RWPE2 (cell line): ENCODE measurements at regions not wholly inside any gene's neighbourhood (a gene's known extent, or its start where the extent isn't known, plus 50 kb on each side); places are given as distances from the start of the nearest gene placed in this dataset.
A peak's percentile ranks its signal among the peaks of the same experiment; 100 is the strongest.

Source experiments
- ATAC-seq: fragments of 200-7000 bp; cut with Tn5 transposase; 3 replicates; pipeline ENCODE4 v1.9.1; 2021; ENCODE audit warnings: low read depth
- DNase-seq: peaks from one replicate; pipeline ENCODE4 v3.0.0-alpha.2; 2020; ENCODE audit warnings: low spot score
- H3K27ac ChIP-seq: fragments of 450-650 bp; 2 replicates; pipeline ENCODE4 v1.5.1; 2017; ENCODE audit warnings: mild to moderate bottlenecking; ENCODE audit not compliant: poor library complexity, severe bottlenecking
- H3K27me3 ChIP-seq: fragments of 250-450 bp; sonication (Bioruptor Pico); 2 replicates; pipeline ENCODE4 v1.5.1; 2021; ENCODE audit warnings: mild to moderate bottlenecking, moderate library complexity; ENCODE audit not compliant: insufficient read depth, poor library complexity, severe bottlenecking
- H3K36me3 ChIP-seq: fragments of 250-450 bp; sonication (Bioruptor Pico); 2 replicates; pipeline ENCODE4 v1.5.1; 2020; ENCODE audit warnings: low read depth, mild to moderate bottlenecking, moderate library complexity
- H3K4me1 ChIP-seq: fragments of 250-450 bp; sonication (Bioruptor Pico); 2 replicates; pipeline ENCODE4 v1.5.1; 2021; ENCODE audit warnings: mild to moderate bottlenecking, moderate library complexity; ENCODE audit not compliant: insufficient read depth, poor library complexity, severe bottlenecking
- H3K4me3 ChIP-seq: fragments of 250-450 bp; sonication (Bioruptor Pico); 2 replicates; pipeline ENCODE4 v1.5.1; 2021; ENCODE audit warnings: mild to moderate bottlenecking, moderate library complexity; ENCODE audit not compliant: severe bottlenecking
- H3K9me3 ChIP-seq: fragments of 250-450 bp; sonication (Bioruptor Pico); 2 replicates; pipeline ENCODE4 v1.5.1; 2021; ENCODE audit warnings: mild to moderate bottlenecking, moderate library complexity; ENCODE audit not compliant: severe bottlenecking
- TF ChIP-seq, protein P1 (sequence below): fragments of 450-650 bp; IDR thresholded peaks from one replicate; pipeline ENCODE4 v1.5.1; 2017; ENCODE audit warnings: mild to moderate bottlenecking, moderate library complexity; ENCODE audit not compliant: poor library complexity, severe bottlenecking

DNA sequence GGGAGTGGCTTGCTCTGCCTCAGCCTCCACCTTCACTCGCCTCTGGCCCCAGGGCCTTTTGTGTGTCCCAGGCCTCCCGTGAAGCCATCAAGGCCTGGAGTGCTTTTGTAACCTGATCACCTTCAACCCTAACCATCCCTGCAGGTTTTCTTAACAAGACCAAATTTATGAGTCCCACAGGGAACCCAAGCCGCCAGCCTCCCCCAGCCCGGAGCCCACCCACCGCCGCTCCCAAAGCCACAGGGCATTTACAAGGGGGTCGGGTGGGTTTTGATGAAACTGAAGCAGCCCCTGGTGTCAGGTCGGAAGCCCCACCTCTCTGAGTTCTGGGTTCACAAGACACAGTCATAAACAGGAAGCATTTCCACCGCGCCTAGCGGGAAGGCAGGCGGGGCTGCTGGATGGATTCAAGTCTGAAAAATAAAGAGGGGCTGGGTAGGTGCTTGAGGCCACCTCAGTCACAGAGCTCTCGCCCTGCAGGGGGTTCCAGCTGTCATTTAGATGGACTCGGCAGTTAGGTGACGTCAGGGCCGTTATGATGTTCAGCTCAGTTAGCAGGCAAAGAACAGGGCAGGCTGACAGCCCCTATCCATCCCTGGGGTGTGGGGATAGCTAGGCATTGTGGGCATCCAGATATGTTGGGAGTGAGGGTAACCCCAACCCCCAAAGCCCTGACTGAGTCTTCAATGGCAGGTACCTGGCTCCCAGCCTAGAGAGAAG lies 128.5 kb downstream of the BCOR start:
- DNase-seq = no peak
- TF ChIP-seq, protein P1, sequence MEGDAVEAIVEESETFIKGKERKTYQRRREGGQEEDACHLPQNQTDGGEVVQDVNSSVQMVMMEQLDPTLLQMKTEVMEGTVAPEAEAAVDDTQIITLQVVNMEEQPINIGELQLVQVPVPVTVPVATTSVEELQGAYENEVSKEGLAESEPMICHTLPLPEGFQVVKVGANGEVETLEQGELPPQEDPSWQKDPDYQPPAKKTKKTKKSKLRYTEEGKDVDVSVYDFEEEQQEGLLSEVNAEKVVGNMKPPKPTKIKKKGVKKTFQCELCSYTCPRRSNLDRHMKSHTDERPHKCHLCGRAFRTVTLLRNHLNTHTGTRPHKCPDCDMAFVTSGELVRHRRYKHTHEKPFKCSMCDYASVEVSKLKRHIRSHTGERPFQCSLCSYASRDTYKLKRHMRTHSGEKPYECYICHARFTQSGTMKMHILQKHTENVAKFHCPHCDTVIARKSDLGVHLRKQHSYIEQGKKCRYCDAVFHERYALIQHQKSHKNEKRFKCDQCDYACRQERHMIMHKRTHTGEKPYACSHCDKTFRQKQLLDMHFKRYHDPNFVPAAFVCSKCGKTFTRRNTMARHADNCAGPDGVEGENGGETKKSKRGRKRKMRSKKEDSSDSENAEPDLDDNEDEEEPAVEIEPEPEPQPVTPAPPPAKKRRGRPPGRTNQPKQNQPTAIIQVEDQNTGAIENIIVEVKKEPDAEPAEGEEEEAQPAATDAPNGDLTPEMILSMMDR = no peak

DNA sequence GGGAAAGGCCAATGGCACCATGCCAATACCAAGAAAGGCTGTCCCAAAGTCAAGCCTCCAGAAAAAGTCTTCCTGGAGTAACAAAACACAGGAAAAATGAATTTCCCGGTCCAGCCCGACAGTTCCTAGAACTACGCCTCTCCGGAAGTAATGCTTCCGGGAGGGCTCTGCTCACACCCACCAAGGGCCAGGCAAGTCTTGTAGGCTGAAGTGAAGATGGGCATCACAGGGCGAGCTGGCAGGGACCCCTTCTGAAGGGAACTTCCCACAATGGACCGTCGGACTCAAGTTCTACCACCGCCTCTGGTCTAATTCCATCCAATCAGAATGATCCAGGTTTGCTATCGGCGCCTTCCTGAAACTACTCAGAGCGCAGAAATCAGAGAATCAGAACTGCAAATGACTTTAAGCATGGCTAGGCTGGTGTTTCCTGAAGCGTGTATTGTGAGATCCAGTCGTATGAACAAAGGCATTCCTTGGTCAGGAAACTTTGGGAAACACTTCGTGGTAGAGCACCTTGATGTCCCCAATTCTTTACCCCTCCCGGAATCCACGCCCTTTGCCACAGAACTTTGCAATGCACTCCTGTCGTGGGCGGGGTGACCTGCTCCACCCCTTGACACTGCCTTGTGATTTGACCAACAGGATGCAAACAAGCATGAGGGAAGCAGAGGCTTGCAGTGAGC lies 127.8 kb downstream of the BCOR start:
- Histone ChIP-seq H3K27ac (no peak overlapping the region), H3K4me1 (peaks cover 2% of the 10 kb centered on the region), H3K4me3 (no peak overlapping the region), H3K36me3 (no peaks in the 10 kb centered on the region), H3K27me3 (no peaks in the 10 kb centered on the region), H3K9me3 (no peaks in the 10 kb centered on the region)
- ATAC-seq (no peak), DNase-seq (no peak)
- TF ChIP-seq, protein P1 = no peak

More for the DNA sequence above, 128.5 kb downstream of the BCOR start:
- H3K27ac ChIP-seq = no peak overlapping the region
- ATAC-seq = no peak
- H3K27me3 ChIP-seq = no peaks in the 10 kb centered on the region
- no peaks in the 10 kb centered on the region for H3K9me3 ChIP-seq
- H3K4me3 ChIP-seq = no peak overlapping the region
- H3K36me3 ChIP-seq = no peaks in the 10 kb centered on the region
- no peaks in the 10 kb centered on the region for H3K4me1 ChIP-seq

DNA sequence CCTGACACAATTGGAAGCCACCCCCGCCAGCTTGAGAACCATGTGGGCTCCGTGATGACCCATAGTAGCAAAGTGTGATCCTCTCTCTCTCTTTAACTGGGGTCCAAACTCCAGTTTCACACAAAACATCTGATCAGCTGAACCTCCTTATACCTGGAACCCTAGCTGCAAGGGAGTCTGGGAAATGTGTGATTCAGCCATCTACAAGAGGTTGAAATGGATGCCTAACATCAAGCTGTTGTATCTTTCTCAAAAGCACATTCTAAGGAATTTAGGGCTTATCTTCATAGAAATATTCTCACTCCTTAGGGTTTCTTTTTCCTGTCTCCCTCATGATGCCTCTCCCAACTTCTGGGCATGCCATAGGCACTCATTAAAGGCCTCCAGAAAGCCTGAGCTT lies 126.0 kb downstream of the BCOR start:
- ATAC-seq (no peak), DNase-seq (no peak)
- no peak overlapping the region for H3K4me3 ChIP-seq
- H3K27me3 ChIP-seq = no peaks in the 10 kb centered on the region
- peak overlapping the region; percentile 23 for H3K27ac ChIP-seq
- H3K4me1 ChIP-seq = peaks cover 13% of the 10 kb centered on the region
- TF ChIP-seq, protein P1 = no peak
- no peaks in the 10 kb centered on the region for H3K36me3 ChIP-seq
- no peaks in the 10 kb centered on the region for H3K9me3 ChIP-seq

DNA sequence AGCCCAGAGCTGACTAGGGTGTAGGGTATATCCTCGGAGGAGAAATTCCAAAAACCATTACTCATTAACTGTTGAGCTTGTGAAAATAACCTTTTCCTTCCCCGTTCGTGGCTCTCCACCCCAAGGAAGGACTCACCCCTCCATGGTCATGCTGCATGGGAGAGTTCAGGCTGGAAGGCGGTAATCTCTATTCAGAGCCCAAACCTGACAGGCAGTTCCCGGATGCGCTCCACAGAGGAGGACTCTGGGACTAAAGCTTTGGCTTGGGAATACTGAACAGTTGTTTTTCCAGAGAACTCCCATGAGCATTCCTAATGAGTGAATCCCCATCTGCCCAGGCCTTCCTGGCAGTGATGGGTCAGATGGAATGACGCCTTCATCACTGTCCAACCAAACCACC lies 125.4 kb downstream of the BCOR start:
- no peaks in the 10 kb centered on the region for H3K27me3 ChIP-seq
- no peak overlapping the region for H3K4me3 ChIP-seq
- peak overlapping the region; percentile 23 for H3K27ac ChIP-seq
- no peaks in the 10 kb centered on the region for H3K36me3 ChIP-seq
- ATAC-seq = peak; percentile 65
- TF ChIP-seq, protein P1 = no peak
- DNase-seq = no peak
- H3K4me1 ChIP-seq = peaks cover 13% of the 10 kb centered on the region
- H3K9me3 ChIP-seq = no peaks in the 10 kb centered on the region

DNA sequence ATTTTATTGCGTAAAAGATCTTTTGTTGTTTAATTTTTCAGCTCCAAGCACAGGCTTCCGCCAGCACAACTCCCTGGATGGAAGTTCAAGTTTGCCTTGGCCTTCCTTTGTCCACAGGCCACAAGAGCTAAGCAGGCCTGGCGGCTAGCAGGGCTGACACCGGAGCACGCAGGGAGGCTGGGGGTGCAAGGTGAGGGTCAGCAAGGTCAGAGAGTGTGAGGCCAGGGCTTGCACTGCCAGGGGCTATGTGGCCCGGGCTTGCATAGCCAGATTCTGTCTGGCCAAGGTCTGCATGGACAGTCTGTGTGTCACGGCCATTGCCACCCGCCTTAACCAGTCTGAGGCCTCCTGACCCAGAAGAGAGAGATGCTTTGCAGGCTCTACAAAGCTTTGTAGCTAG lies 123.9 kb downstream of the BCOR start:
- H3K9me3 ChIP-seq = no peaks in the 10 kb centered on the region
- TF ChIP-seq, protein P1 = no peak
- no peak for ATAC-seq
- no peaks in the 10 kb centered on the region for H3K27me3 ChIP-seq
- H3K27ac ChIP-seq = no peak overlapping the region
- no peak for DNase-seq
- H3K4me3 ChIP-seq = no peak overlapping the region
- H3K4me1 ChIP-seq = peaks cover 13% of the 10 kb centered on the region
- no peaks in the 10 kb centered on the region for H3K36me3 ChIP-seq
